ENCODE measurements at regions not wholly inside any gene's neighbourhood (a gene's known extent, or its start where the extent isn't known, plus 50 kb on each side); places are given as distances from the start of the nearest gene placed in this dataset.

DNA sequence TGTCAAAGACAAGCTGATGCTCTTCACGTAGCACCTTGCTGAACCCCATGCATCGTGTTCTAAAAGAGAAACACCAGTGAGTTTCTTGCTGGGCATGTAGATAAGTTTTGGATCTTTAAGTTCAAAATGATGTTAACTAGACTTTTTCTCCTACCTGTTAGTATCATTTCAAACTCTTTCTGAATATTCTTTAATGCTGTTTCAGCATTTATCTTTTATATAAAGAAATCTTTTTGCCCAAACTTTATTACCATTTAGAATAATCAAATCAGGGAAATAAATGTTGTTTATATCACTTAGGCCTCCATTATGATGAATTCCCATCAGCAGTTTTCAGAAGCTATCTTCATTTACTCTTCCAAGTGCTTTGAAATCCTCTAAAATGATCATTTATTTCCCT, 542.8 kb downstream of the CDH10 start:
- DNase-seq (ENCODE audit: low read depth): no peak
- H3K4me3 ChIP-seq (ENCODE audit: low read depth, low read length): no peak overlapping the region
- TF ChIP-seq, protein P1, sequence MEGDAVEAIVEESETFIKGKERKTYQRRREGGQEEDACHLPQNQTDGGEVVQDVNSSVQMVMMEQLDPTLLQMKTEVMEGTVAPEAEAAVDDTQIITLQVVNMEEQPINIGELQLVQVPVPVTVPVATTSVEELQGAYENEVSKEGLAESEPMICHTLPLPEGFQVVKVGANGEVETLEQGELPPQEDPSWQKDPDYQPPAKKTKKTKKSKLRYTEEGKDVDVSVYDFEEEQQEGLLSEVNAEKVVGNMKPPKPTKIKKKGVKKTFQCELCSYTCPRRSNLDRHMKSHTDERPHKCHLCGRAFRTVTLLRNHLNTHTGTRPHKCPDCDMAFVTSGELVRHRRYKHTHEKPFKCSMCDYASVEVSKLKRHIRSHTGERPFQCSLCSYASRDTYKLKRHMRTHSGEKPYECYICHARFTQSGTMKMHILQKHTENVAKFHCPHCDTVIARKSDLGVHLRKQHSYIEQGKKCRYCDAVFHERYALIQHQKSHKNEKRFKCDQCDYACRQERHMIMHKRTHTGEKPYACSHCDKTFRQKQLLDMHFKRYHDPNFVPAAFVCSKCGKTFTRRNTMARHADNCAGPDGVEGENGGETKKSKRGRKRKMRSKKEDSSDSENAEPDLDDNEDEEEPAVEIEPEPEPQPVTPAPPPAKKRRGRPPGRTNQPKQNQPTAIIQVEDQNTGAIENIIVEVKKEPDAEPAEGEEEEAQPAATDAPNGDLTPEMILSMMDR (conservative IDR thresholded peaks at IDR 0.05; ENCODE audit: low read depth, low read length): no peak

DNA sequence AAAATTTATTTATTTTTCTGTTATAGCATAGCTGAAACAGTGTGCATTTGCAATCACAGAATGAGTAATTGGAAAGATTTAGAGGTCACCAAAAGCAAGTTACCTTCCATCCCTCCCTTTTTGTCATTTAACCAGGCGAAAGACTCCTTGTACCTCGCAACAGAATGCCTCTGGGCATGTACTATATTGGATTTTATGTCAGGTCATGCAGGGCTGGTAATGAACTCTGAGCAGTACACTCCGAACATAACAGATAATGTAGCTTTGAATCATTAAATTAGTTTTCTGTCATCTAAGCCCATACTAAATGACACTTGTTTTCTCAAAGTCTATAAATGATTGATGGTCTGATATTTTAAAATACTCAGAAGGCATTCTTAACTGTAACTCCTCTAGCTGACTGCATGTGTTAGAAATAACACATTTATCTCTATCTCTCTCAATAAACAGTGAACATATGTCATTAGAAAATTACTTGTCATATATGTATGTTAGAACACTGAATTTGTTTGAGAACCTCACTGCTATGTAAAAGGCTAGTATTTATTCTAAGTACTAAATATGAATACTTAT, 541.2 kb downstream of the CDH10 start:
- TF ChIP-seq, protein P1 (conservative IDR thresholded peaks at IDR 0.05; ENCODE audit: low read depth, low read length): no peak
- DNase-seq (ENCODE audit: low read depth): no peak

DNA sequence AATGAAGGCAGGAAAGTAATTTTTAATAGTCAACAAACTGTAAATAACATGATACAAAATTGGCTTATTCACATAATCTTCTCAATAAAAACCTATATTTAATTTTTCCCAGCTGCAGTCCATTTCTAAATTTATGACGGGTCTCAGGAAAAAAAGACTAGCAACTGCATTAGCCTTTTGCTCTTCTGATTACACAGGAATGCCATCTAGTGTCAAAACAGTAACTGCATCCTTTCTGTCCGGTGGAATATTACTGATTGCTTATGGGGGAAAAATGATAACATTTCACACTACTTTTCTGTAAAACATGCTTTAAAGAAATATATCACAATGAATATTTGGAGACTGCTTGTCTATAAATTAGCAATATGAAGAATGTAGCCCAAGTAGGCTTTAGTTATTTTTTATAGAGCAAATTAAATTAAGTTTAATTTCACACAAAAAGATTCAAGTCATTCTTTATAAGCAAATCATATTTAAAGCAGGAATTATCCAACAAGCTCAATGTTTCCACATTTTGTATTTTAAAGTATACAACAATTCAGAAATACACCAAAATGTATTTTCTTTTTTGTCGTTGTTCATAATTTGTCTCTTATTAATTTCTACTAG, 534.7 kb downstream of the CDH10 start:
- TF ChIP-seq, protein P1 (conservative IDR thresholded peaks at IDR 0.05; ENCODE audit: low read depth, low read length): peak; percentile 72
- H3K4me3 ChIP-seq (ENCODE audit: low read depth, low read length): no peak overlapping the region
- no peak for DNase-seq (ENCODE audit: low read depth)

More for the DNA sequence above, 541.2 kb downstream of the CDH10 start:
- H3K4me3 ChIP-seq (ENCODE audit: low read depth, low read length): no peak overlapping the region

DNA sequence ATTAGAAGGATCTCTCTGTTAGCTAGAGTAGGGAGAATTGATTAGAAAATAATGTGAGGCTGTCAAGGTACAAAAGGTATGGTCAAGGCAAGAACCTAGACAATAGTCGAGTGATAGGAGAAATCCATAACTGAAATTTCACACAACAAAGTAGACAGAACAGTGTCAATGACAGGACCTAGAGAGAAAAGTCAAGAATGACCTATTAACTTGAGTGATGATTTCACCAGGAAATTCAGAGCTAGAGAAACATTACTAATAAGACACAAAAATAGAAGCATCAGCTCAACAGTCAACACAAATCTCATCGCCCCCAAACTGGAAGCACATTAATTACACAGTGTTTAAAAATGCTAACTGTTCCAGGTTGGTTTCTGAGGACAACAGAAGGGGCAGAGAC, 532.4 kb downstream of the CDH10 start:
- no peak overlapping the region for H3K4me3 ChIP-seq (ENCODE audit: low read depth, low read length)
- TF ChIP-seq, protein P1 (conservative IDR thresholded peaks at IDR 0.05; ENCODE audit: low read depth, low read length): no peak
- no peak for DNase-seq (ENCODE audit: low read depth)

DNA sequence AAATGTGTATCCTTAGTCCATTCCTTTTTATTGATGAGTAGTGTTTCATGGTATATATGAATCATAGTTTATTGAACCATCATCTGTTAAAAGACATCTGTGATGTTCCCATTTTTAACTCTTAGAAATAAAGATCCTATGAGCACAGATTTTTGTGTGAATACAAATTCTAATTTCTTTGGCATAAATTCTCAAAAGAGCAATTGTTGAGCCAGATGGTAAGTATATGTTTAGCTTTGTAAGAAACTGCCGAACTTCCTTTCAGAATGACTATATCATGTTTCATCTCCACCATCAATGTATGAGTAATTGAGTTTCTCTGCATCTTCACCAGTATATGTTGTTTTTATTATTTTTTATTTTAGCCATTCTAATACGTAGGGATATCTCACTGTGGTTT, 526.4 kb downstream of the CDH10 start:
- no peak overlapping the region for H3K4me3 ChIP-seq (ENCODE audit: low read depth, low read length)
- TF ChIP-seq, protein P1 (conservative IDR thresholded peaks at IDR 0.05; ENCODE audit: low read depth, low read length): no peak

DNA sequence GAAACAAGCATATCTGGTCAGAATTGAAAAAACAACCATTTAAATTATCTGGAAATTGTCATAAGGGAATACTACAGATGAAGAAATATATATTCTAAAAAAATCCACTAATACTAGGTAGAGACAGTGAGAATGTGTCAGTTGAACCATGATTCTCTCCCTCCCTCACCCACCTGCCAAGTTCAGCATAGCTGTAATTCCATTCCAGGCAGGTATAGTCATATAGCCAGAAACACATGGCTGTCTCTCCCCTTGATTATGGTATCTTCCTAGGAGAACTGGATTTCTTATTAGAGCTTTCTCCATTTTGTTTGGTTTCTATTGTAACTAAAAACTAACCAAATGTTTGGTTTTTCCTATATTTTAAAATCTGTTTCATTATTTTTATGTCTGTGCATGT, 509.2 kb downstream of the CDH10 start:
- DNase-seq (ENCODE audit: low read depth): no peak
- TF ChIP-seq, protein P1 (conservative IDR thresholded peaks at IDR 0.05; ENCODE audit: low read depth, low read length): no peak
- no peak overlapping the region for H3K4me3 ChIP-seq (ENCODE audit: low read depth, low read length)

More for the DNA sequence above, 526.4 kb downstream of the CDH10 start:
- DNase-seq (ENCODE audit: low read depth): no peak

DNA sequence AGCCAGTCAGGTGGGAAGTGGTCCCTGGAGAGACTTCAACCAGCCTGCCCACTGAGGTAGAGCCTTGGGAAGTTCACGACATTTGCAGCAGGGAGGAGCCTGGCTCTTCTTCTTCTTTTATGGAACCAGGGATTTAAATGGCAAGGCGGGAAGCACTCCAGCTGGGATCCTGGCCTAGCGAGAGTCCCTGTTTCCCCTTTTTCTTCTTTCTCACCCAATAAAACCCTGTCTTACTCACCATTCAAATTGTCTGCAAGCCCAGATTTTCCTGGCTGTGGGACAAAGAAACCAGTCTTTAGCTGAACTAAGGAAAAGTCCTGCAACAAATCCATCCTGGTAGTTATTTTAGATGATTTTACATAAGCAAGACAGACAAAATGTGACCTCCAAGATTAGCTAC, 503.7 kb downstream of the CDH10 start:
- DNase-seq (ENCODE audit: low read depth): no peak
- H3K4me3 ChIP-seq (ENCODE audit: low read depth, low read length): no peak overlapping the region
- TF ChIP-seq, protein P1 (conservative IDR thresholded peaks at IDR 0.05; ENCODE audit: low read depth, low read length): no peak

Data from epithelial cell of proximal tubule (primary cell).